Liver (tissue), 3 donors: ENCODE measurements at regions not wholly inside any gene's neighbourhood (a gene's known extent, or its start where the extent isn't known, plus 50 kb on each side); places are given as distances from the start of the nearest gene placed in this dataset.

Experiments used
- EGR1 ChIP-seq, 2 donors: IDR thresholded peaks; 2 replicates each; pipeline ENCODE4 v1.6.1; 2016 to 2018; ENCODE audit warnings: antibody characterized with exemption in 2 of 2, low read depth in 2 of 2
- GABPA ChIP-seq, 2 donors: IDR thresholded peaks in 1 of 2; conservative IDR thresholded peaks in 1 of 2; 2 replicates each; pipeline ENCODE4 v1.6.1; 2016; ENCODE audit warnings: antibody characterized with exemption in 2 of 2, mild to moderate bottlenecking in 1 of 2, moderate library complexity in 1 of 2
- RAD21 ChIP-seq, 2 donors: IDR thresholded peaks; 2 replicates each; pipeline ENCODE4 v1.6.1; 2016; ENCODE audit warnings: antibody characterized with exemption in 2 of 2, mild to moderate bottlenecking in 2 of 2
- REST ChIP-seq: IDR thresholded peaks from 2 replicates; pipeline ENCODE4 v1.6.1; 2016; ENCODE audit warnings: antibody characterized with exemption, mild to moderate bottlenecking
- YY1 ChIP-seq: IDR thresholded peaks from 2 replicates; pipeline ENCODE4 v1.6.1; 2016; ENCODE audit warnings: antibody characterized with exemption, mild to moderate bottlenecking
- TF ChIP-seq, protein P1 (sequence below): fragments of 150-350 bp; IDR thresholded peaks from 2 replicates; pipeline ENCODE4 v1.5.1; 2017; ENCODE audit warnings: improper control_type of control experiment, low read depth, low read length; ENCODE audit not compliant: missing input control
- donor health status: healthy.
- donor health status: healthy.

GRCh38 chr2:146734821-146735190, 1110.0 kb upstream of the ACVR2A start:
- no peak for TF ChIP-seq REST
- TF ChIP-seq GABPA (IDR thresholded peaks at IDR 0.05 in 1 of 2, conservative IDR thresholded peaks at IDR 0.05 in 1 of 2), result no peak
- TF ChIP-seq EGR1 (IDR thresholded peaks at IDR 0.05; ENCODE audit: low read depth in 2 of 2), result no peak
- TF ChIP-seq, protein P1, sequence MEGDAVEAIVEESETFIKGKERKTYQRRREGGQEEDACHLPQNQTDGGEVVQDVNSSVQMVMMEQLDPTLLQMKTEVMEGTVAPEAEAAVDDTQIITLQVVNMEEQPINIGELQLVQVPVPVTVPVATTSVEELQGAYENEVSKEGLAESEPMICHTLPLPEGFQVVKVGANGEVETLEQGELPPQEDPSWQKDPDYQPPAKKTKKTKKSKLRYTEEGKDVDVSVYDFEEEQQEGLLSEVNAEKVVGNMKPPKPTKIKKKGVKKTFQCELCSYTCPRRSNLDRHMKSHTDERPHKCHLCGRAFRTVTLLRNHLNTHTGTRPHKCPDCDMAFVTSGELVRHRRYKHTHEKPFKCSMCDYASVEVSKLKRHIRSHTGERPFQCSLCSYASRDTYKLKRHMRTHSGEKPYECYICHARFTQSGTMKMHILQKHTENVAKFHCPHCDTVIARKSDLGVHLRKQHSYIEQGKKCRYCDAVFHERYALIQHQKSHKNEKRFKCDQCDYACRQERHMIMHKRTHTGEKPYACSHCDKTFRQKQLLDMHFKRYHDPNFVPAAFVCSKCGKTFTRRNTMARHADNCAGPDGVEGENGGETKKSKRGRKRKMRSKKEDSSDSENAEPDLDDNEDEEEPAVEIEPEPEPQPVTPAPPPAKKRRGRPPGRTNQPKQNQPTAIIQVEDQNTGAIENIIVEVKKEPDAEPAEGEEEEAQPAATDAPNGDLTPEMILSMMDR, result no peak
- no peak for TF ChIP-seq YY1
- no peak for TF ChIP-seq RAD21 (IDR thresholded peaks at IDR 0.05)
